ENCODE measurements at regions not wholly inside any gene's neighbourhood (a gene's known extent, or its start where the extent isn't known, plus 50 kb on each side); places are given as distances from the start of the nearest gene placed in this dataset.

DNA sequence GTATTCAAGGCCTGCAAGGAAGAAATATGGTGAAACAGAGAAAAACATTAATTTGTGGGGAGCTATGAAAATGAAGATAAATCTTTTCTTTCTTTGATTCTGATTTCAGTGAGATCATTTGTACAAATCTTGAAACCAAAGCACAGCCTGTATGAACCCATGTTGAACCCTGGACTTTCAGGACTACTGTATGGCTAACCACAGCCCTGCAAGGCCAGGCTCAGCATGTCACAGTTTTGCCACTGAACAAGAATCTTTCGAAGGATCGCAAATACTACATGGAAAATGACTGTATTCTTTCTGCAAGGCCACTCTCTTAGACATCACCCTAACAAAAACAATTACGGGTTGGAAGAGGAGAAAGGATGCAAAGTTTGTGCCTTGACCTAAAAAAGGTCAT lies 161.7 kb upstream of the MAF start:
- TF ChIP-seq, protein P1, sequence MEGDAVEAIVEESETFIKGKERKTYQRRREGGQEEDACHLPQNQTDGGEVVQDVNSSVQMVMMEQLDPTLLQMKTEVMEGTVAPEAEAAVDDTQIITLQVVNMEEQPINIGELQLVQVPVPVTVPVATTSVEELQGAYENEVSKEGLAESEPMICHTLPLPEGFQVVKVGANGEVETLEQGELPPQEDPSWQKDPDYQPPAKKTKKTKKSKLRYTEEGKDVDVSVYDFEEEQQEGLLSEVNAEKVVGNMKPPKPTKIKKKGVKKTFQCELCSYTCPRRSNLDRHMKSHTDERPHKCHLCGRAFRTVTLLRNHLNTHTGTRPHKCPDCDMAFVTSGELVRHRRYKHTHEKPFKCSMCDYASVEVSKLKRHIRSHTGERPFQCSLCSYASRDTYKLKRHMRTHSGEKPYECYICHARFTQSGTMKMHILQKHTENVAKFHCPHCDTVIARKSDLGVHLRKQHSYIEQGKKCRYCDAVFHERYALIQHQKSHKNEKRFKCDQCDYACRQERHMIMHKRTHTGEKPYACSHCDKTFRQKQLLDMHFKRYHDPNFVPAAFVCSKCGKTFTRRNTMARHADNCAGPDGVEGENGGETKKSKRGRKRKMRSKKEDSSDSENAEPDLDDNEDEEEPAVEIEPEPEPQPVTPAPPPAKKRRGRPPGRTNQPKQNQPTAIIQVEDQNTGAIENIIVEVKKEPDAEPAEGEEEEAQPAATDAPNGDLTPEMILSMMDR (IDR thresholded peaks at IDR 0.05): no peak
- no peak for TF ChIP-seq POLR2A (IDR thresholded peaks at IDR 0.05)
